Astrocyte (in vitro differentiated cells and primary cell): ENCODE measurements at regions not wholly inside any gene's neighbourhood (a gene's known extent, or its start where the extent isn't known, plus 50 kb on each side); places are given as distances from the start of the nearest gene placed in this dataset.

Source experiments
- EZH2 ChIP-seq: IDR thresholded peaks from 2 replicates; pipeline ENCODE4 v1.6.1; 2012; ENCODE audit warnings: mild to moderate bottlenecking, low read length, inconsistent platforms; ENCODE audit not compliant: insufficient read depth
- TF ChIP-seq, protein P1 (sequence below): IDR thresholded peaks from 2 replicates; pipeline ENCODE4 v1.5.1; 2011; ENCODE audit warnings: low read depth, mild to moderate bottlenecking, inconsistent platforms, low read length, moderate library complexity; ENCODE audit not compliant: insufficient read depth

DNA sequence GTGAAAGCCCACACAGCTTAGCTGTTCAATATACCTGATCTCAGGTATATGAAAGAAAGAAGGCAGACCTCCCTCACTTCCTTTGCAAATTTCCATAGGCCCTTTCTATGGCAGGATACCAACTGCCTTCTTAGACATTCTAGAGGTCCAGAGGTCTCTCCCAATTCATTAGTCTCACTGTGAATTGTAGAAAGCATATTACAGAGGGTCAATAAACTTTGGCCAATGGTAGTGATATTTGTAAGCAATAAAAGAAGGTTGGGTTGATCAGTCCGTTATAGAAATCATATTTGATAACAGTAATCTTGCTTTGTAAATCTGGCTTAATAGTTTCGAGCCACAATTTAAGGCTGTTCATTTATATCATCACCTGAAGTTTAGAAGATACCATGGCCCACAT lies 50.7 kb upstream of the ATP8B1 start:
- TF ChIP-seq, protein P1, sequence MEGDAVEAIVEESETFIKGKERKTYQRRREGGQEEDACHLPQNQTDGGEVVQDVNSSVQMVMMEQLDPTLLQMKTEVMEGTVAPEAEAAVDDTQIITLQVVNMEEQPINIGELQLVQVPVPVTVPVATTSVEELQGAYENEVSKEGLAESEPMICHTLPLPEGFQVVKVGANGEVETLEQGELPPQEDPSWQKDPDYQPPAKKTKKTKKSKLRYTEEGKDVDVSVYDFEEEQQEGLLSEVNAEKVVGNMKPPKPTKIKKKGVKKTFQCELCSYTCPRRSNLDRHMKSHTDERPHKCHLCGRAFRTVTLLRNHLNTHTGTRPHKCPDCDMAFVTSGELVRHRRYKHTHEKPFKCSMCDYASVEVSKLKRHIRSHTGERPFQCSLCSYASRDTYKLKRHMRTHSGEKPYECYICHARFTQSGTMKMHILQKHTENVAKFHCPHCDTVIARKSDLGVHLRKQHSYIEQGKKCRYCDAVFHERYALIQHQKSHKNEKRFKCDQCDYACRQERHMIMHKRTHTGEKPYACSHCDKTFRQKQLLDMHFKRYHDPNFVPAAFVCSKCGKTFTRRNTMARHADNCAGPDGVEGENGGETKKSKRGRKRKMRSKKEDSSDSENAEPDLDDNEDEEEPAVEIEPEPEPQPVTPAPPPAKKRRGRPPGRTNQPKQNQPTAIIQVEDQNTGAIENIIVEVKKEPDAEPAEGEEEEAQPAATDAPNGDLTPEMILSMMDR = no peak
- no peak for TF ChIP-seq EZH2
